Trophoblast cell (in vitro differentiated cells and primary cell): ENCODE measurements at regions not wholly inside any gene's neighbourhood (a gene's known extent, or its start where the extent isn't known, plus 50 kb on each side); places are given as distances from the start of the nearest gene placed in this dataset.

Experiments
- DNase-seq, 2 donors: peaks; one replicate each; pipeline ENCODE4 v3.0.0-alpha.2; 2016
- H2AFZ ChIP-seq: 2 replicates; pipeline ENCODE4 v1.6.1; 2013; ENCODE audit warnings: low read length, moderate library complexity, mild to moderate bottlenecking; ENCODE audit not compliant: insufficient read depth, poor library complexity
- H2AK5ac ChIP-seq: 2 replicates; pipeline ENCODE4 v1.6.1; 2013; ENCODE audit warnings: mild to moderate bottlenecking, low read length
- H2BK120ac ChIP-seq: 2 replicates; pipeline ENCODE4 v1.6.1; 2013; ENCODE audit warnings: low read length, mild to moderate bottlenecking, moderate library complexity; ENCODE audit not compliant: insufficient read depth, poor library complexity
- H2BK12ac ChIP-seq: 2 replicates; pipeline ENCODE4 v1.6.1; 2013; ENCODE audit warnings: mild to moderate bottlenecking, low read length, moderate library complexity
- H2BK5ac ChIP-seq: 2 replicates; pipeline ENCODE4 v1.6.1; 2013; ENCODE audit warnings: low read length, low read depth, moderate library complexity, mild to moderate bottlenecking; ENCODE audit not compliant: poor library complexity
- H3K14ac ChIP-seq: 2 replicates; pipeline ENCODE4 v1.6.1; 2013; ENCODE audit warnings: mild to moderate bottlenecking, low read length
- H3K18ac ChIP-seq: 2 replicates; pipeline ENCODE4 v1.6.1; 2013; ENCODE audit warnings: mild to moderate bottlenecking, low read length
- H3K23ac ChIP-seq: 2 replicates; pipeline ENCODE4 v1.6.1; 2013; ENCODE audit warnings: low read length
- H3K27ac ChIP-seq: 2 replicates; pipeline ENCODE4 v1.5.1; 2013; ENCODE audit warnings: low read depth, mild to moderate bottlenecking, inconsistent platforms, low read length, moderate library complexity
- H3K27me3 ChIP-seq: 2 replicates; pipeline ENCODE4 v1.6.1; 2013; ENCODE audit warnings: inconsistent platforms, mild to moderate bottlenecking, low read length, moderate library complexity; ENCODE audit not compliant: insufficient read depth
- H3K36me3 ChIP-seq, 2 experiments: 1 replicate in 1 of 2; 2 replicates in 1 of 2; pipeline ENCODE4 v1.6.1; 2013; ENCODE audit warnings: low read length in 2 of 2, mild to moderate bottlenecking in 2 of 2, moderate library complexity in 1 of 2; ENCODE audit not compliant: insufficient read depth in 2 of 2, control insufficient read depth in 1 of 2
- H3K4ac ChIP-seq: 2 replicates; pipeline ENCODE4 v1.6.1; 2013; ENCODE audit warnings: low read depth, mild to moderate bottlenecking, low read length, moderate library complexity
- H3K4me1 ChIP-seq, 2 experiments: 1 replicate in 1 of 2; 2 replicates in 1 of 2; pipeline ENCODE4 v1.6.1; 2013; ENCODE audit warnings: low read length in 2 of 2, mild to moderate bottlenecking in 2 of 2, moderate library complexity in 1 of 2; ENCODE audit not compliant: insufficient read depth in 2 of 2, control insufficient read depth in 1 of 2
- H3K4me2 ChIP-seq: 2 replicates; pipeline ENCODE4 v1.6.1; 2013; ENCODE audit warnings: inconsistent platforms, mild to moderate bottlenecking, low read length, moderate library complexity
- H3K4me3 ChIP-seq: 2 replicates; pipeline ENCODE4 v1.5.1; 2013; ENCODE audit warnings: mild to moderate bottlenecking, low read depth, low read length, inconsistent platforms
- H3K79me1 ChIP-seq: one replicate; pipeline ENCODE4 v1.6.1; 2013; ENCODE audit warnings: low read length
- H3K79me2 ChIP-seq: 2 replicates; pipeline ENCODE4 v1.6.1; 2013; ENCODE audit warnings: low read length, mild to moderate bottlenecking; ENCODE audit not compliant: control insufficient read depth, insufficient read depth, poor library complexity
- H3K9ac ChIP-seq: 2 replicates; pipeline ENCODE4 v1.6.1; 2013; ENCODE audit warnings: mild to moderate bottlenecking, low read length
- H3K9me3 ChIP-seq: 2 replicates; pipeline ENCODE4 v1.6.1; 2013; ENCODE audit warnings: low read depth, mild to moderate bottlenecking, control low read depth, inconsistent platforms, low read length; ENCODE audit not compliant: insufficient read depth
- H4K12ac ChIP-seq: 2 replicates; pipeline ENCODE4 v1.6.1; 2013; ENCODE audit warnings: low read depth, mild to moderate bottlenecking, low read length, moderate library complexity
- H4K8ac ChIP-seq: 2 replicates; pipeline ENCODE4 v1.6.1; 2013; ENCODE audit warnings: low read depth, mild to moderate bottlenecking, low read length, moderate library complexity
- H4K91ac ChIP-seq: one replicate; pipeline ENCODE4 v1.6.1; 2013; ENCODE audit warnings: low read depth, mild to moderate bottlenecking, low read length, moderate library complexity
- WGBS: extraction: QIAGEN DNeasy Blood & Tissue Kit; methylation state at CpG from one replicate; pipeline ENCODE4 v1.1.7; 2013; ENCODE audit warnings: missing lambda C conversion rate; ENCODE audit not compliant: insufficient read length, insufficient coverage; ENCODE audit errors: extremely low coverage; 5-methylcytosine and 5-hydroxymethylcytosine counted together

DNA sequence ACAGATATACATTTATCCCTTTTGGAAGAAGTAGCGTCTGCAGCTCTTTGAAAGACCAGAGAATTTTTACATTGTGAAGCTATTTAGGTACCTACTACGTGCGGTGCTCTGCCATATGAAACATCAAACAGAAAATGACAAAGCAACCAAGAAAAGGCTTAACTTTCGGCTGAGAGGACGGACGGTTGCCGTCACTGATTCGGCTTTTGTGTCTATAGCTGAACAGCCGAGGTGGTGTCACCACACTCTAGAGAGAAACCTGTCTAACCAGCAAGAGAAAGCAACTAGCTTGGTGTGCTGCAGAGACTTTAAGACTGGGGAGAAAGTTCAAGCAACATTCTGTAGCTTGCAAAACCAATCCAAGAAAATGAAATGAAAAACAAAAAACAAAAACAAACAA, 145.5 kb downstream of the SHOX start:
- WGBS: no CpG with 5 or more reads among the region's 9 CpGs

DNA sequence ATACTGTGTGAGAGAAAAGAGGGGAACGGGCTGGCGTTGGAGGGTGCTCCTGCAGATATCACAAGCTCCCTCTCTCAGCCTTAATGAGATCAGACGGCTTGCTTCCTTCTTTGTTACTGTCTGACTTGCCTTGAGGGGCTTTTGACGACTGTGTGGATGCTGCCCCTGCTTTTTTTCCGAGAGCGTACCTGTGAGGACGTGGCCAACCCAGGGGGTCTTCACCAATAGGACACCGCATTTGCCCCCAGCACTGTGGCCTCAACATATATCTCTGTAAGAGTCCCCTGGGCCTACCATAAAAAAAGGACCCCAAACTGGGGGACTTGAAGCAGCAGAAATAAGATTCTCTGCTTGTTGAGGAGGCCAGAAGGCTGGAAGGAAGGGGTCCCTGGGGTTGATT, 143.9 kb downstream of the SHOX start:
- no peak overlapping the region for H3K14ac ChIP-seq
- DNase-seq: no peak
- peak overlapping the region; percentile 82 for H2BK12ac ChIP-seq
- peaks cover 2% of the 10 kb centered on the region for H3K9me3 ChIP-seq
- no peak overlapping the region for H3K27ac ChIP-seq
- no peak overlapping the region for H3K4ac ChIP-seq
- H4K12ac ChIP-seq: no peak overlapping the region
- no peak overlapping the region for H3K18ac ChIP-seq
- no peaks in the 10 kb centered on the region for H3K36me3 ChIP-seq
- H4K8ac ChIP-seq: no peak overlapping the region
- peaks cover 7 to 8% of the 10 kb centered on the region in 2 experiments for H3K4me1 ChIP-seq
- H3K4me3 ChIP-seq: no peak overlapping the region
- no peaks in the 10 kb centered on the region for H3K79me2 ChIP-seq
- no peak overlapping the region for H2AFZ ChIP-seq
- H2AK5ac ChIP-seq: no peak overlapping the region
- no CpG with 5 or more reads among the region's 8 CpGs for WGBS
- H3K79me1 ChIP-seq: peaks cover 11% of the 10 kb centered on the region
- H3K27me3 ChIP-seq: no peaks in the 10 kb centered on the region
- no peak overlapping the region for H3K23ac ChIP-seq
- H4K91ac ChIP-seq: peak overlapping the region; percentile 54
- no peak overlapping the region for H3K9ac ChIP-seq
- H3K4me2 ChIP-seq: no peak overlapping the region
- no peak overlapping the region for H2BK5ac ChIP-seq
- H2BK120ac ChIP-seq: no peak overlapping the region

More for the DNA sequence above, 145.5 kb downstream of the SHOX start:
- no peak overlapping the region for H3K9ac ChIP-seq
- peak overlapping the region; percentile 97 for H4K91ac ChIP-seq
- H3K4me1 ChIP-seq: peaks cover 7 to 8% of the 10 kb centered on the region in 2 experiments
- H3K79me1 ChIP-seq: peaks cover 11% of the 10 kb centered on the region
- H2AK5ac ChIP-seq: peak overlapping the region; percentile 65
- peak overlapping the region; percentile 52 for H3K4ac ChIP-seq
- H4K12ac ChIP-seq: no peak overlapping the region
- no peaks in the 10 kb centered on the region for H3K27me3 ChIP-seq
- H4K8ac ChIP-seq: peak overlapping the region; percentile 87
- H2AFZ ChIP-seq: peak overlapping the region; percentile 27
- peak overlapping the region; percentile 89 for H2BK5ac ChIP-seq
- H3K4me2 ChIP-seq: peak overlapping the region; percentile 44
- H2BK12ac ChIP-seq: peak overlapping the region; percentile 87
- DNase-seq: no peak
- H2BK120ac ChIP-seq: peak overlapping the region; percentile 98
- H3K4me3 ChIP-seq: no peak overlapping the region
- no peaks in the 10 kb centered on the region for H3K79me2 ChIP-seq
- H3K27ac ChIP-seq: peak overlapping the region; percentile 64
- no peak overlapping the region for H3K23ac ChIP-seq
- no peaks in the 10 kb centered on the region for H3K36me3 ChIP-seq
- H3K9me3 ChIP-seq: peaks cover 2% of the 10 kb centered on the region
- H3K14ac ChIP-seq: peak overlapping the region; percentile 76
- peak overlapping the region; percentile 79 for H3K18ac ChIP-seq

DNA sequence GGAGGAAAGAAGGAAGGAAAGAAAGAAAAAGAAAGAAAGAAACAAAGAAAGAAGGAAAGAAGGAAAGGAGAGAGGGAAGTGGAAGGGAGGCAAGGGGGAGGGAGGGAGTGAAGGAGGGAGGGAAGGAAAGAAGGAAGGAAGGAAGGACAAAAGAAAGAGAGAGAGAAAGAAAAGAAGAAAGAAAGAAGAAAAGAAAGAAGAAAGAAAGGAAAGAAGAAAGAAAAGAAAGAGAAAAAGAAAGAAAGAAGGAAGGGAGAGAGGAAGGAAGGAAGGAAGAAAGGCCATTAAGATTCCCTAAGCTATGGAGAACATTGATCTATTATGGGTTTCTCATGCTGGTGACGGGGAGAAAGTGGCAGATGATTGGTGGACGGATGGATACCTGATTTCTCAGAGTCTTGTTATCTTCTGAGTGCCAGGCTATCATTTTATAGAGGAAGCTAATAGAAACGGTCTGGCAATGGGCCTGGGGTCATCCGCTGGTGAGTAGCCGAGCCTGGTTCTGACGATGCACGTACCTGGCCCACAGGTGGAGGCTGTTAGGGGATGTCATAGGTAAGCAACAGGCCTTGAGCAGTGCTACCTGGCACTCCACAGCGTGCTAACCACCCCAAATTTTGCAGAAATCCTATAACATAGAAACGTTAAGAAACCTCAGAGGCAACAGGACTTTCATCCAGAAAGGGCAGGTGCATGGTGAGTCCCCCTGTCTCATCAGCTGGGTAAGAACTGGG, 142.9 kb downstream of the SHOX start:
- H3K79me1 ChIP-seq: peaks cover 11% of the 10 kb centered on the region
- H3K79me2 ChIP-seq: no peaks in the 10 kb centered on the region
- H4K91ac ChIP-seq: no peak overlapping the region
- no peak overlapping the region for H3K4ac ChIP-seq
- H3K4me2 ChIP-seq: no peak overlapping the region
- no peak overlapping the region for H3K18ac ChIP-seq
- H3K9me3 ChIP-seq: peaks cover under 1% of the 10 kb centered on the region
- peaks cover 7 to 10% of the 10 kb centered on the region in 2 experiments for H3K4me1 ChIP-seq
- no peak overlapping the region for H3K9ac ChIP-seq
- H2BK5ac ChIP-seq: no peak overlapping the region
- no peak overlapping the region for H3K27ac ChIP-seq
- no peak overlapping the region for H3K4me3 ChIP-seq
- no peak overlapping the region for H2BK12ac ChIP-seq
- no peaks in the 10 kb centered on the region for H3K36me3 ChIP-seq
- H3K14ac ChIP-seq: no peak overlapping the region
- no peak overlapping the region for H2AK5ac ChIP-seq
- no peak overlapping the region for H4K12ac ChIP-seq
- no CpG with 5 or more reads among the region's 9 CpGs for WGBS
- H2AFZ ChIP-seq: no peak overlapping the region
- H4K8ac ChIP-seq: no peak overlapping the region
- no peak for DNase-seq
- no peak overlapping the region for H2BK120ac ChIP-seq
- H3K27me3 ChIP-seq: no peaks in the 10 kb centered on the region
- H3K23ac ChIP-seq: no peak overlapping the region

DNA sequence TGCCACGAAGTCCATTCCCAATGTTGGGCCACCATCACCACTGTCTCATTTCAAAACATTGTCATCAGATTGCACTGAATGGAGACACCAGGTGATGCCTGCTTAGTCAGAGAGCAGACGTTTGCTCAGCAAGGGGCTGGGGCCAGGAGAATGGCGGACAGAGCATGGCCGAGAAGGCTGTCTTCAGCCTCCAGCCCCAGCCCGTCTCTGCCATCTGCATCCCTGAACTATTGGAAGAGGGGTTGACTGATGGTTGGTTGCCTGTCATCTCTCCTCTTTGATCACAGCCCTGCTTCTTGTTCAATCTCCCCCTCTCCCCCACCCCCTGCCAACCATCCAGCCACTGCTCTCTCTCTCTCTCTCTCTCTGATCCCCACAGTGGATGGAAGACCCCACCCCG, 140.9 kb downstream of the SHOX start:
- no peak overlapping the region for H3K18ac ChIP-seq
- no peak overlapping the region for H3K23ac ChIP-seq
- no peak overlapping the region for H2BK120ac ChIP-seq
- no peak overlapping the region for H3K14ac ChIP-seq
- H3K9ac ChIP-seq: no peak overlapping the region
- H3K27me3 ChIP-seq: no peaks in the 10 kb centered on the region
- H3K27ac ChIP-seq: no peak overlapping the region
- H2AK5ac ChIP-seq: no peak overlapping the region
- H3K4me3 ChIP-seq: no peak overlapping the region
- H2AFZ ChIP-seq: no peak overlapping the region
- H3K79me1 ChIP-seq: peaks cover 3% of the 10 kb centered on the region
- H3K79me2 ChIP-seq: no peaks in the 10 kb centered on the region
- no peak overlapping the region for H4K8ac ChIP-seq
- H3K4me1 ChIP-seq: peaks cover 3 to 6% of the 10 kb centered on the region in 2 experiments
- no CpG with 5 or more reads among the region's 6 CpGs for WGBS
- H3K9me3 ChIP-seq: peaks cover 3% of the 10 kb centered on the region
- H3K4ac ChIP-seq: no peak overlapping the region
- no peak for DNase-seq
- no peak overlapping the region for H2BK12ac ChIP-seq
- H2BK5ac ChIP-seq: no peak overlapping the region
- H4K12ac ChIP-seq: no peak overlapping the region
- H4K91ac ChIP-seq: no peak overlapping the region
- H3K36me3 ChIP-seq: no peaks in the 10 kb centered on the region
- no peak overlapping the region for H3K4me2 ChIP-seq
